Sigmoid colon (tissue), 6 donors: ENCODE measurements at regions not wholly inside any gene's neighbourhood (a gene's known extent, or its start where the extent isn't known, plus 50 kb on each side); places are given as distances from the start of the nearest gene placed in this dataset.
"Not testable (repeated sequence)": the region's sequence is repeated elsewhere in the genome, so short reads cannot be mapped to it uniquely, and the experiment has no call there.

Source experiments
- DNase-seq: peaks from one replicate; pipeline ENCODE4 v3.0.0-alpha.2; 2019
- H3K27ac ChIP-seq, 4 donors: fragments of 200-600 bp; sonication (generic); one replicate each; pipeline ENCODE4 v1.5.1; 2016 to 2019; ENCODE audit warnings: mild to moderate bottlenecking in 1 of 4
- H3K27me3 ChIP-seq, 3 donors: fragments of 200-600 bp; sonication (generic); one replicate each; pipeline ENCODE4 v1.5.1; 2019; ENCODE audit warnings: mild to moderate bottlenecking in 1 of 3
- H3K36me3 ChIP-seq, 4 donors: fragments of 200-600 bp; sonication (generic); one replicate each; pipeline ENCODE4 v1.5.1; 2016 to 2019
- H3K4me1 ChIP-seq, 4 donors: fragments of 200-600 bp; sonication (generic); one replicate each; pipeline ENCODE4 v1.5.1; 2017 to 2019
- H3K4me3 ChIP-seq, 4 donors: fragments of 200-600 bp; sonication (generic); one replicate each; pipeline ENCODE4 v1.5.1; 2017 to 2019; ENCODE audit warnings: mild to moderate bottlenecking in 2 of 4, moderate library complexity in 1 of 4
- H3K9me3 ChIP-seq, 4 donors: fragments of 200-600 bp in 3 of 4; sonication (generic) in 3 of 4; one replicate each; pipeline versions ENCODE4 v1.5.1 to v1.6.1; 2013 to 2019
- EP300 ChIP-seq, 4 donors: sonication (generic); formaldehyde crosslinking; IDR thresholded peaks; one replicate each; pipeline ENCODE4 v1.6.1; 2017; ENCODE audit warnings: antibody characterized with exemption in 4 of 4
- POLR2A ChIP-seq, 2 donors: fragments of 450-650 bp; IDR thresholded peaks; one replicate each; pipeline ENCODE4 v1.6.1; 2016; ENCODE audit warnings: antibody characterized with exemption in 2 of 2, mild to moderate bottlenecking in 2 of 2, moderate library complexity in 2 of 2
- POLR2AphosphoS5 ChIP-seq, 4 donors: sonication (generic); formaldehyde crosslinking; IDR thresholded peaks; one replicate each; pipeline ENCODE4 v1.6.1; 2017; ENCODE audit warnings: antibody characterized with exemption in 4 of 4
- WGBS, 2 donors: extraction: QIAGEN DNeasy Blood & Tissue Kit; methylation state at CpG; one replicate each; pipeline ENCODE4 v1.1.7; 2013; 5-methylcytosine and 5-hydroxymethylcytosine counted together
- intact Hi-C: fragments of 100-400 bp; cut with DNase I; formaldehyde crosslinking; loops from one replicate; pipeline ENCODE4 v1.15.1; 2023
- TF ChIP-seq, protein P1 (sequence below), 4 experiments: fragments of 450-650 bp in 3 of 4; fragments of 200-600 bp in 1 of 4; IDR thresholded peaks; one replicate each; pipeline ENCODE4 v1.5.1; 2016 to 2019; ENCODE audit warnings: antibody characterized with exemption in 4 of 4, mild to moderate bottlenecking in 3 of 4, moderate library complexity in 2 of 4
- donor health status: healthy with polysubstance abuse.
- donor health status: healthy.

GRCh38 chr2:172260336-172260735, 157.6 kb upstream of the DLX2 start:
- Histone ChIP-seq H3K4me1 (no peaks in the 10 kb centered on the region), H3K9me3 (no peaks in the 10 kb centered on the region), H3K36me3 (no peaks in the 10 kb centered on the region), H3K27me3 (no peaks in the 10 kb centered on the region), H3K4me3 (no peak overlapping the region), H3K27ac (no peak overlapping the region)
- intact Hi-C loops, result no loop called here
- TF ChIP-seq POLR2A (IDR thresholded peaks at IDR 0.05) (no peak), POLR2AphosphoS5 (IDR thresholded peaks at IDR 0.05) (no peak), EP300 (IDR thresholded peaks at IDR 0.05) (no peak)
- TF ChIP-seq, protein P1, sequence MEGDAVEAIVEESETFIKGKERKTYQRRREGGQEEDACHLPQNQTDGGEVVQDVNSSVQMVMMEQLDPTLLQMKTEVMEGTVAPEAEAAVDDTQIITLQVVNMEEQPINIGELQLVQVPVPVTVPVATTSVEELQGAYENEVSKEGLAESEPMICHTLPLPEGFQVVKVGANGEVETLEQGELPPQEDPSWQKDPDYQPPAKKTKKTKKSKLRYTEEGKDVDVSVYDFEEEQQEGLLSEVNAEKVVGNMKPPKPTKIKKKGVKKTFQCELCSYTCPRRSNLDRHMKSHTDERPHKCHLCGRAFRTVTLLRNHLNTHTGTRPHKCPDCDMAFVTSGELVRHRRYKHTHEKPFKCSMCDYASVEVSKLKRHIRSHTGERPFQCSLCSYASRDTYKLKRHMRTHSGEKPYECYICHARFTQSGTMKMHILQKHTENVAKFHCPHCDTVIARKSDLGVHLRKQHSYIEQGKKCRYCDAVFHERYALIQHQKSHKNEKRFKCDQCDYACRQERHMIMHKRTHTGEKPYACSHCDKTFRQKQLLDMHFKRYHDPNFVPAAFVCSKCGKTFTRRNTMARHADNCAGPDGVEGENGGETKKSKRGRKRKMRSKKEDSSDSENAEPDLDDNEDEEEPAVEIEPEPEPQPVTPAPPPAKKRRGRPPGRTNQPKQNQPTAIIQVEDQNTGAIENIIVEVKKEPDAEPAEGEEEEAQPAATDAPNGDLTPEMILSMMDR (IDR thresholded peaks at IDR 0.05), result no peak
- DNase-seq, result no peak
- WGBS, 2 donors, result 67 to 74% methylated on average over 8 of the region's 8 CpGs

- Histone ChIP-seq H3K4me3 (no peak overlapping the region), H3K9me3 (no peaks in the 10 kb centered on the region), H3K4me1 (no peaks in the 10 kb centered on the region), H3K27me3 (no peaks in the 10 kb centered on the region), H3K27ac (no peak overlapping the region), H3K36me3 (no peaks in the 10 kb centered on the region)
- TF ChIP-seq, protein P1 (IDR thresholded peaks at IDR 0.05), result no peak
- intact Hi-C loops, result no loop called here
- no peak for DNase-seq
- WGBS, 2 donors, result 84 to 92% methylated on average over 1 of the region's 1 CpG
These were observed 158.6 kb upstream of the DLX2 start for GRCh38 chr2:172261292-172261691.

DNA sequence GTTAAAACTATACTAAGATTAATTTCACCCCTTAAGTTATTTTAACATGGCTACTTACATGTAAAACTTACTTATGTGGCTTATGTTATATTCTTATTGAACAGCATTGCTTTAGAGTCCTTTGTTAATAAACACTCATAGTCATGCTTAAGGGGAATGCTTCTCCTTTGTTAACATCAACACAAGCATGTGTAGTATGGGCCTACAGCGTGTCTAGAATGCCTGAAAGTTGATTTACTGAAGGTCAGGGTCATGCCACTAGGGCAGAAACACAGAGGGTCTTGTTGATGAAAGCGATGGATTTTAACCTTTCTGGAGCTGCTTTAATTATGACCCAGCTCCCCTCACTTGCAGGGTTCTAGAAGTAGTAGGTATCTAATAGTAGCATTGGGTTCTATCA, 159.8 kb upstream of the DLX2 start:
- H3K4me3 ChIP-seq, result no peak overlapping the region
- no peaks in the 10 kb centered on the region for H3K4me1 ChIP-seq
- intact Hi-C loops, result no loop called here
- no peak for DNase-seq
- no peak overlapping the region for H3K27ac ChIP-seq
- 82 to 95% methylated on average over 2 of the region's 2 CpGs for WGBS, 2 donors
- TF ChIP-seq, protein P1 (IDR thresholded peaks at IDR 0.05), result no peak
- TF ChIP-seq POLR2AphosphoS5 (IDR thresholded peaks at IDR 0.05) (no peak), EP300 (IDR thresholded peaks at IDR 0.05) (no peak), POLR2A (IDR thresholded peaks at IDR 0.05) (no peak)
- H3K27me3 ChIP-seq, result no peaks in the 10 kb centered on the region
- no peaks in the 10 kb centered on the region for H3K9me3 ChIP-seq
- no peaks in the 10 kb centered on the region for H3K36me3 ChIP-seq

DNA sequence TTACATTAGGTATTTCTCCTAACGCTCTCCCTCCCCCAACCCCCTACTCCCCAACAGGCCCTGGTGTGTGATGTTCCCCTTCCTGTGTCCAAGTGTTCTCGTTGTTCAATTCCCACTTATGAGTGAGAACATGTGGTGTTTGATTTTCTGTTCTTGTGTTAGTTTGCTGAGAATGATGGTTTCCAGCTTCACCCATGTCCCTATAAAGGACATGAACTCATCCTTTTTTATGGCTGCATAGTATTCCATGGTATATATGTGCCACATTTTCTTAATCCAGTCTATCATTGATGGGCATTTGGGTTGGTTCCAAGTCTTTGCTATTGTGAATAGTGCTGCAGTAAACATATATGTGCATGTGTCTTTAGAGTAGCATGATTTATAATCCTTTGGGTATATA, 162.1 kb upstream of the DLX2 start:
- H3K9me3 ChIP-seq, H3K27ac ChIP-seq, H3K36me3 ChIP-seq, H3K27me3 ChIP-seq, DNase-seq, H3K4me1 ChIP-seq, H3K4me3 ChIP-seq, intact Hi-C loops: not testable (repeated sequence)
- WGBS, 2 donors, result 92 to 94% methylated on average over 2 of the region's 2 CpGs

DNA sequence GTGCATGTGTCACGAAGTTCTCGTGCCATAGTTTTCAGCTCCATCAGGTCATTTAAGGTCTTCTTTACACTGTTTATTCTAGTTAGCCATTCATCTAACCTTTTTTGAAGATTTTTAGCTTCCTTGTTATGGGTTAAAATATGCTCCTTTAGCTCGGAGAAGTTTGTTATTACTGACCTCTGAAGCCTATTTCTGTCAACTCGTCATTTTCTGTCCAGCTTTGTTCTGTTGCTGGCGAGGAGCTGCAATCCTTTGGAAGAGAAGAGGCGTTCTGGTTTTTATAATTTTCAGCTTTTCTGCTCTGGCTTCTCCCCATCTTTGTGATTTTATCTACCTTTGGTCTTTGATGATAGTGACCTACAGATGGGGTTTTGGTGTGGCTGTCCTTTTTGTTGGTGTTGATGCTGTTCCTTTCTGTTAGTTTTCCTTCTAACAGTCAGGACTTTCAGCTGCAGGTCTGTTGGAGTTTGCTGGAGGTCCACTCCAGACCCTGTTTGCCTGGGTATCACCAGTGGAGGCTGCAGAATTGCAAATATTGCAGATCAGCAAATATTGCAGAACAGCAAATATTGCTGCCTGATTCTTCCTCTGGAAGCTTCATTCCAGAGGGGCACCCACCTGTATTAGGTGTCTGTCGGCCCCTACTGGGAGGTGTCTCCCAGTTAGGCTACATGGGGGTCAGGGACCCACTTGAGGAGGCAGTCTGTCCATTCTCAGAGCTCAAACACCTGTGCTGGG, 157.7 kb upstream of the ITGA6 start:
- intact Hi-C loops, H3K27ac ChIP-seq, H3K4me3 ChIP-seq, DNase-seq, H3K9me3 ChIP-seq, H3K4me1 ChIP-seq, H3K27me3 ChIP-seq, H3K36me3 ChIP-seq: not testable (repeated sequence)
- WGBS, 2 donors, result 89 to 90% methylated on average over 7 of the region's 7 CpGs
